ENCODE measurements at regions not wholly inside any gene's neighbourhood (a gene's known extent, or its start where the extent isn't known, plus 50 kb on each side); places are given as distances from the start of the nearest gene placed in this dataset.
"Not testable (repeated sequence)": the region's sequence is repeated elsewhere in the genome, so short reads cannot be mapped to it uniquely, and the experiment has no call there.

DNA sequence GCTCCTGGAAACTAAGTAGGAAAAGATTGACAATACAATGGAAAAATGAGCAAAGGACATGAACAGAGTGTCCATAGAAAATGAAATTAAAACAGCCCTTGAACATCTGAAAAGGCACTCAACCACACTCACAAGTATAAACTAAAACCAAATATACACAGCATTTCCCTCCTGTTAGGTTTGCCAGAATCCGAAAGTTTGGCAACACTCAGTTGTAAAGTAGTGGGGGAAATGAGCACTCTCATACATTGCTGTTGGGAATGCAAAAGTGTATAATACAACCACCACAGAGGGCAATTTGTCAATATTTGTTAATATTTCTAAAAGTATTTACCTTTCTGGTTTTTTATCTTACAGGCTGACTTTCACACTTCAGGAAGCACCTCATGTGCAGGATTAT lies 84.2 kb upstream of the TMEM164 start:
- WGBS (ENCODE audit: insufficient coverage), result no CpG with 5 or more reads among the region's 1 CpG
- no peak overlapping the region for H3K4me3 ChIP-seq (ENCODE audit: low read length)
- no peak overlapping the region for H3K27ac ChIP-seq (ENCODE audit: low read length)
- no peaks in the 10 kb centered on the region for H3K36me3 ChIP-seq (ENCODE audit: control insufficient read depth, insufficient read depth, low read length)
- TF ChIP-seq, protein P1, sequence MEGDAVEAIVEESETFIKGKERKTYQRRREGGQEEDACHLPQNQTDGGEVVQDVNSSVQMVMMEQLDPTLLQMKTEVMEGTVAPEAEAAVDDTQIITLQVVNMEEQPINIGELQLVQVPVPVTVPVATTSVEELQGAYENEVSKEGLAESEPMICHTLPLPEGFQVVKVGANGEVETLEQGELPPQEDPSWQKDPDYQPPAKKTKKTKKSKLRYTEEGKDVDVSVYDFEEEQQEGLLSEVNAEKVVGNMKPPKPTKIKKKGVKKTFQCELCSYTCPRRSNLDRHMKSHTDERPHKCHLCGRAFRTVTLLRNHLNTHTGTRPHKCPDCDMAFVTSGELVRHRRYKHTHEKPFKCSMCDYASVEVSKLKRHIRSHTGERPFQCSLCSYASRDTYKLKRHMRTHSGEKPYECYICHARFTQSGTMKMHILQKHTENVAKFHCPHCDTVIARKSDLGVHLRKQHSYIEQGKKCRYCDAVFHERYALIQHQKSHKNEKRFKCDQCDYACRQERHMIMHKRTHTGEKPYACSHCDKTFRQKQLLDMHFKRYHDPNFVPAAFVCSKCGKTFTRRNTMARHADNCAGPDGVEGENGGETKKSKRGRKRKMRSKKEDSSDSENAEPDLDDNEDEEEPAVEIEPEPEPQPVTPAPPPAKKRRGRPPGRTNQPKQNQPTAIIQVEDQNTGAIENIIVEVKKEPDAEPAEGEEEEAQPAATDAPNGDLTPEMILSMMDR (IDR thresholded peaks at IDR 0.05), result no peak
- H3K27me3 ChIP-seq (ENCODE audit: control insufficient read depth, insufficient read depth, low read length), result no peaks in the 10 kb centered on the region
- H3K4me3 Mint-ChIP-seq, result no peak overlapping the region
- no peaks in the 10 kb centered on the region for H3K4me1 Mint-ChIP-seq
- no peaks in the 10 kb centered on the region for H3K27me3 Mint-ChIP-seq (ENCODE audit: low read depth in 2 of 2)
- no peak for ATAC-seq
- no peak for DNase-seq
- no peak overlapping the region for H3K27ac Mint-ChIP-seq
- no peaks in the 10 kb centered on the region for H3K36me3 Mint-ChIP-seq
- H3K9me3 Mint-ChIP-seq, result no peaks in the 10 kb centered on the region
- H3K9me3 ChIP-seq (ENCODE audit: control insufficient read depth, insufficient read depth, low read length), result no peaks in the 10 kb centered on the region
- no peaks in the 10 kb centered on the region for H3K4me1 ChIP-seq (ENCODE audit: control insufficient read depth, insufficient read depth, low read length)
- intact Hi-C loops (cut with micrococcal nuclease), result no loop called here

DNA sequence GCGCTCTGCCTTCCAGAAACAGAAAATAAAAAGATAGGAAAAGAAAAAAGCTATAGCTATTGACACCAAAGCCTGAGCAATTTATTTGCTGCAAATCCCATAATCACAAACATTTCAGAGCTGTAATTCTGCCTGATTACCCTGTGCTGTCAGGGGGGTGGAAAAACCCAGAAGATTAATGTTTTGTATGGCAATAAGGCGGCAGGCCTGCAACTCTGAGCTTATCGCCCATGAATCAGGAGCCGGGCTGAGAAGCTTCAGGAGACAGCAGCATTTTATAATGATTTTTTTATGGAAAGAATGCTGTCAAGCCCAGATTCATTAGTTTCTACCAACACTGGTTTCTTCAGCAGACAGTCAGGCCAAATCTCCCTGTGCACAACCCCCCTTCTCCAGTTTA lies 82.6 kb upstream of the TMEM164 start:
- no peak overlapping the region for H3K27ac ChIP-seq (ENCODE audit: low read length)
- Mint-ChIP-seq H3K9me3 (no peaks in the 10 kb centered on the region), H3K4me3 (no peak overlapping the region), H3K36me3 (no peaks in the 10 kb centered on the region), H3K27ac (no peak overlapping the region), H3K4me1 (no peaks in the 10 kb centered on the region), H3K27me3 (ENCODE audit: low read depth in 2 of 2) (no peaks in the 10 kb centered on the region)
- DNase-seq (no peak), ATAC-seq (no peak)
- H3K27me3 ChIP-seq (ENCODE audit: control insufficient read depth, insufficient read depth, low read length), result no peaks in the 10 kb centered on the region
- H3K4me1 ChIP-seq (ENCODE audit: control insufficient read depth, insufficient read depth, low read length), result no peaks in the 10 kb centered on the region
- no peaks in the 10 kb centered on the region for H3K9me3 ChIP-seq (ENCODE audit: control insufficient read depth, insufficient read depth, low read length)
- H3K36me3 ChIP-seq (ENCODE audit: control insufficient read depth, insufficient read depth, low read length), result no peaks in the 10 kb centered on the region
- 92% methylated on average over 3 of the region's 4 CpGs for WGBS (ENCODE audit: insufficient coverage)
- TF ChIP-seq, protein P1 (IDR thresholded peaks at IDR 0.05), result no peak
- H3K4me3 ChIP-seq (ENCODE audit: low read length), result no peak overlapping the region
- intact Hi-C loops (cut with micrococcal nuclease), result no loop called here

DNA sequence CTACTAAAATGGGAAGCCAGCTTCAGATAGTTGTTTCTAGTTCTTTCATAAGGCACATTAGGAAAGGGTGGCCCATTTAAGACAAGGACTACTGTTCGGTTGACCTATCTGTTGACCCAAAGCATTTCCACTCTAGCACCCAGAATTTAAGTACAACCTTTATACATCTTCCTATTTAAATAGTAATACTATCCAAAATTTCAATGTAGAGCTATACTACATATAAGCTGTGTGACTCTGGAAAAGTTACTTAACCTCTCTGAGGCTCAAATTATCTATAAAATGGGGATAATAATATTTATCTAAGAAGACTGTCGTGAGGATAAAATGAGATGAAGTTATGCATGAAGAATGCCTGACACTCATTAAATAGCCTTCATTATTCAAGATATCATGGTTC lies 82.0 kb upstream of the TMEM164 start:
- Histone ChIP-seq H3K27me3 (ENCODE audit: control insufficient read depth, insufficient read depth, low read length) (no peaks in the 10 kb centered on the region), H3K4me1 (ENCODE audit: control insufficient read depth, insufficient read depth, low read length) (no peaks in the 10 kb centered on the region), H3K36me3 (ENCODE audit: control insufficient read depth, insufficient read depth, low read length) (no peaks in the 10 kb centered on the region), H3K9me3 (ENCODE audit: control insufficient read depth, insufficient read depth, low read length) (no peaks in the 10 kb centered on the region), H3K4me3 (ENCODE audit: low read length) (no peak overlapping the region), H3K27ac (ENCODE audit: low read length) (no peak overlapping the region)
- no peak overlapping the region for H3K27ac Mint-ChIP-seq
- DNase-seq (no peak), ATAC-seq (no peak)
- H3K4me1 Mint-ChIP-seq, result no peaks in the 10 kb centered on the region
- no peaks in the 10 kb centered on the region for H3K27me3 Mint-ChIP-seq (ENCODE audit: low read depth in 2 of 2)
- intact Hi-C loops (cut with micrococcal nuclease), result no loop called here
- TF ChIP-seq, protein P1 (IDR thresholded peaks at IDR 0.05), result no peak
- H3K9me3 Mint-ChIP-seq, result no peaks in the 10 kb centered on the region
- no peaks in the 10 kb centered on the region for H3K36me3 Mint-ChIP-seq
- no peak overlapping the region for H3K4me3 Mint-ChIP-seq
- WGBS (ENCODE audit: insufficient coverage), result 100% methylated on average over 1 of the region's 2 CpGs

DNA sequence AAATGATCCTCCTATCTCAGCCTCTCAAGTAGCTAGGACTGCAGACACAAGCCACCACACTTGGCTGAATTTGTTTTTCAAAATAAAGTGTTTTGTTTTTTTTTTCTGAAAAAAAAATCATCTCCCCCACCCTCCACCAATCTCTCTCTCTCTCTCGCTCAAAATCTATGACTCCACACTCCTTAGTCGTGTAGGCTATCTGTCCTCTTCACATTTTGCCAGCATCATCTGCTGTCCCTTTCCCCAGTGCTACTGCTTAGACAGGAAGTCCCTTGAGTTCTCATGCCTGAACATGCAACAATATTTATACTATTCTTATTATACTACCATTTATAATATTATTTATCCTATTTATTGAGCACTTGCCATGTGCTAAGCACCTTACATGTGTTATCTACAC lies 80.7 kb upstream of the TMEM164 start:
- Mint-ChIP-seq H3K36me3 (no peaks in the 10 kb centered on the region), H3K27ac (no peak overlapping the region), H3K4me1 (no peaks in the 10 kb centered on the region), H3K27me3 (ENCODE audit: low read depth in 2 of 2) (no peaks in the 10 kb centered on the region), H3K4me3 (no peak overlapping the region), H3K9me3 (no peaks in the 10 kb centered on the region)
- ATAC-seq (no peak), DNase-seq (no peak)
- intact Hi-C loops (cut with micrococcal nuclease), result no loop called here
- Histone ChIP-seq H3K4me3 (ENCODE audit: low read length) (no peak overlapping the region), H3K4me1 (ENCODE audit: control insufficient read depth, insufficient read depth, low read length) (no peaks in the 10 kb centered on the region), H3K9me3 (ENCODE audit: control insufficient read depth, insufficient read depth, low read length) (no peaks in the 10 kb centered on the region), H3K27me3 (ENCODE audit: control insufficient read depth, insufficient read depth, low read length) (no peaks in the 10 kb centered on the region), H3K27ac (ENCODE audit: low read length) (no peak overlapping the region), H3K36me3 (ENCODE audit: control insufficient read depth, insufficient read depth, low read length) (no peaks in the 10 kb centered on the region)
- 88% methylated on average over 2 of the region's 2 CpGs for WGBS (ENCODE audit: insufficient coverage)
- TF ChIP-seq, protein P1 (IDR thresholded peaks at IDR 0.05), result no peak

DNA sequence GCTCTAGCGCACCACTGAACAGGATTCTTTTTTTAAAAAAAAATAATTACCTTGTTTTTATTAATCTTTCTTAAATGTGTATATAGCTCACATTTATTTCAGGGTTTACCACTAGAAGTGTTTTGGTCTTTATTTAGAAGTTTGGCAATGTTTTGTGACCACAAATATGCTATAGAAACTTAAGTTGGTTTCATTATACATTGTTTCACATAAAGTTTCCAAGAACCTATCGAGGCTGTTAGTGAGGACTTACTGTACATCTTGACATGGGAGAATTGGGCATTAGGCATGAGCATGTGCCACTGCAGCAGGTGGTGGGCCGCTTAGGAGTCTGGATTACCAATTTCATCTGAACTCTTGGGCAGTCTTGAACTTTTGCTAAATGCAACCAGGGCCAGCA lies 77.9 kb upstream of the TMEM164 start:
- H3K9me3 Mint-ChIP-seq; H3K36me3 Mint-ChIP-seq; H3K36me3 ChIP-seq (ENCODE audit: control insufficient read depth, insufficient read depth, low read length); H3K4me1 ChIP-seq (ENCODE audit: control insufficient read depth, insufficient read depth, low read length); H3K27ac ChIP-seq (ENCODE audit: low read length); intact Hi-C loops (cut with micrococcal nuclease); H3K27me3 ChIP-seq (ENCODE audit: control insufficient read depth, insufficient read depth, low read length); H3K27me3 Mint-ChIP-seq (ENCODE audit: low read depth in 2 of 2); DNase-seq; H3K4me3 Mint-ChIP-seq; ATAC-seq; H3K4me3 ChIP-seq (ENCODE audit: low read length); H3K9me3 ChIP-seq (ENCODE audit: control insufficient read depth, insufficient read depth, low read length); H3K27ac Mint-ChIP-seq; H3K4me1 Mint-ChIP-seq: not testable (repeated sequence)
- WGBS (ENCODE audit: insufficient coverage), result 92% methylated on average over 1 of the region's 3 CpGs
